Suprapubic skin (tissue), 4 donors: ENCODE measurements at regions not wholly inside any gene's neighbourhood (a gene's known extent, or its start where the extent isn't known, plus 50 kb on each side); places are given as distances from the start of the nearest gene placed in this dataset.

Source experiments
- CTCF ChIP-seq, 2 donors: fragments of 200-600 bp in 1 of 2; fragments of 450-650 bp in 1 of 2; sonication (generic) in 1 of 2; IDR thresholded peaks; one replicate each; pipeline ENCODE4 v1.5.1; 2016 to 2019; ENCODE audit warnings: antibody characterized with exemption in 2 of 2, mild to moderate bottlenecking in 1 of 2, moderate library complexity in 1 of 2
- POLR2A ChIP-seq, 2 donors: fragments of 450-650 bp; IDR thresholded peaks; one replicate each; pipeline ENCODE4 v1.6.1; 2017; ENCODE audit warnings: antibody characterized with exemption in 2 of 2, mild to moderate bottlenecking in 2 of 2, moderate library complexity in 2 of 2
- POLR2AphosphoS5 ChIP-seq, 3 donors: sonication (generic); formaldehyde crosslinking; IDR thresholded peaks; one replicate each; pipeline ENCODE4 v1.6.1; 2017; ENCODE audit warnings: antibody characterized with exemption in 3 of 3

GRCh38 chr21:39053126-39053525 is 130.1 kb downstream of the PSMG1 start:
- TF ChIP-seq CTCF (IDR thresholded peaks at IDR 0.05) (no peak), POLR2AphosphoS5 (IDR thresholded peaks at IDR 0.05) (no peak), POLR2A (IDR thresholded peaks at IDR 0.05) (no peak)
